Endothelial cell of umbilical vein (primary cell): ENCODE measurements at regions not wholly inside any gene's neighbourhood (a gene's known extent, or its start where the extent isn't known, plus 50 kb on each side); places are given as distances from the start of the nearest gene placed in this dataset.

Experiments used
- BruUV-seq: library from RNA; stranded (reverse); fragments of 400-500 nt; replicated peaks from 2 replicates; lab custom pipeline; 2021; lab: Mats Ljungman, UMichigan
- CTCF ChIA-PET: fragments of 300-600, 350-600 bp; sonication (Branson Sonifier 250); formaldehyde crosslinking; loops from one replicate; lab custom pipeline; 2021; ENCODE audit warnings: antibody characterized with exemption, inconsistent platforms; lab: Charles Lee
- POLR2A ChIA-PET: fragments of 300-600, 350-600 bp; sonication (Branson Sonifier 250); formaldehyde crosslinking; loops from one replicate; lab custom pipeline; 2021; ENCODE audit warnings: antibody characterized with exemption, inconsistent platforms; lab: Charles Lee
- DNase-seq: peaks from one replicate; pipeline ENCODE4 v3.0.0-alpha.2; 2011; ENCODE audit warnings: low read depth, low spot score
- FAIRE-seq: peaks from 2 replicates; lab custom pipeline; 2011; peaks lifted over from hg19 to GRCh38; lab: Jason Lieb, UNC
- H2AFZ ChIP-seq: 2 replicates; pipeline ENCODE4 v1.6.0; 2012; ENCODE audit warnings: low read depth, low read length, control low read depth, inconsistent platforms
- H3K27ac ChIP-seq: 2 replicates; pipeline ENCODE4 v1.5.1; 2011; ENCODE audit warnings: low read depth, mild to moderate bottlenecking, control low read depth, low read length, moderate library complexity; ENCODE audit not compliant: insufficient read depth
- H3K27me3 ChIP-seq, 2 experiments: 2 replicates each; pipeline versions ENCODE4 v1.6.0 to v1.6.1; 2011; ENCODE audit warnings: low read length in 2 of 2, mixed read lengths in 1 of 2; ENCODE audit not compliant: control insufficient read depth in 2 of 2, insufficient read depth in 2 of 2
- H3K36me3 ChIP-seq, 2 experiments: 2 replicates in 1 of 2; 3 replicates in 1 of 2; pipeline ENCODE4 v1.5.1; 2011; ENCODE audit warnings: low read length in 2 of 2, mild to moderate bottlenecking in 1 of 2, moderate library complexity in 1 of 2; ENCODE audit not compliant: control insufficient read depth in 2 of 2, insufficient read depth in 2 of 2; ENCODE audit errors: extremely low read depth in 1 of 2
- H3K4me1 ChIP-seq: 3 replicates; pipeline ENCODE4 v1.5.1; 2011; ENCODE audit warnings: mild to moderate bottlenecking, low read length; ENCODE audit not compliant: control insufficient read depth, insufficient read depth; ENCODE audit errors: extremely low read depth
- H3K4me2 ChIP-seq: 2 replicates; pipeline ENCODE4 v1.6.1; 2011; ENCODE audit warnings: low read length, control low read depth, mixed read lengths; ENCODE audit not compliant: insufficient read depth
- H3K4me3 ChIP-seq, 3 experiments: fragments of 200-600 bp in 1 of 3; sonication (generic), shearing (Covaris generic) in 1 of 3; replicated peaks in 1 of 3; 2 replicates each; pipeline ENCODE4 v1.5.1; 2011 to 2016; ENCODE audit warnings: control low read depth in 3 of 3, low read length in 3 of 3, mild to moderate bottlenecking in 2 of 3, inconsistent platforms in 1 of 3, low read depth in 1 of 3, moderate library complexity in 1 of 3; ENCODE audit not compliant: insufficient read depth in 1 of 3
- H3K79me2 ChIP-seq: 2 replicates; pipeline ENCODE4 v1.6.0; 2012; ENCODE audit warnings: low read length, inconsistent platforms; ENCODE audit not compliant: control insufficient read depth, insufficient read depth
- H3K9ac ChIP-seq: replicated peaks from 2 replicates; pipeline ENCODE3; 2011; ENCODE audit warnings: low read length, control low read depth; ENCODE audit not compliant: insufficient read depth; ENCODE audit errors: extremely low read depth
- H3K9me1 ChIP-seq: replicated peaks from 3 replicates; pipeline ENCODE4 v1.6.0; 2011; ENCODE audit warnings: mild to moderate bottlenecking, low read length; ENCODE audit not compliant: control insufficient read depth, insufficient read depth; ENCODE audit errors: extremely low read depth
- H3K9me3 ChIP-seq: replicated peaks from 2 replicates; pipeline ENCODE4 v1.5.1; 2012; ENCODE audit warnings: low read length, inconsistent platforms; ENCODE audit not compliant: control insufficient read depth, insufficient read depth
- H4K20me1 ChIP-seq: replicated peaks from 2 replicates; pipeline ENCODE3; 2011; ENCODE audit warnings: mild to moderate bottlenecking, low read length; ENCODE audit not compliant: control insufficient read depth, insufficient read depth; ENCODE audit errors: extremely low read depth
- CTCF ChIP-seq, 2 donors: IDR thresholded peaks; 1 replicate in 1 of 2; 2 replicates in 1 of 2; pipeline ENCODE4 v1.5.1; 2011; ENCODE audit warnings: low read length in 2 of 2, mild to moderate bottlenecking in 2 of 2, moderate library complexity in 2 of 2, control low read depth in 1 of 2, inconsistent platforms in 1 of 2, low read depth in 1 of 2; ENCODE audit not compliant: insufficient read depth in 1 of 2; ENCODE audit errors: extremely low read depth in 1 of 2
- EZH2 ChIP-seq: IDR thresholded peaks from 2 replicates; pipeline ENCODE4 v1.6.1; 2012; ENCODE audit warnings: borderline replicate concordance, low read depth, mild to moderate bottlenecking, moderate library complexity, low read length, inconsistent platforms; ENCODE audit not compliant: severe bottlenecking
- FOS ChIP-seq: IDR thresholded peaks from 2 replicates; pipeline ENCODE4 v1.6.1; 2011; ENCODE audit warnings: mild to moderate bottlenecking, low read length, moderate library complexity, borderline replicate concordance; ENCODE audit not compliant: insufficient read depth
- GATA2 ChIP-seq: IDR thresholded peaks from 2 replicates; pipeline ENCODE4 v1.7.0; 2011; ENCODE audit warnings: low read depth, mild to moderate bottlenecking, moderate library complexity, mixed read lengths, low read length; ENCODE audit not compliant: insufficient read length, insufficient read depth
- JUN ChIP-seq: IDR thresholded peaks from 2 replicates; pipeline ENCODE4 v1.6.1; 2011; ENCODE audit warnings: borderline replicate concordance, low read depth; ENCODE audit not compliant: insufficient read length, insufficient read depth
- MAX ChIP-seq: IDR thresholded peaks from 2 replicates; pipeline ENCODE4 v1.6.1; 2011; ENCODE audit not compliant: insufficient read depth, insufficient read length
- MYC ChIP-seq: IDR thresholded peaks from one replicate; pipeline ENCODE4 v1.6.1; 2011; ENCODE audit warnings: mild to moderate bottlenecking, low read depth, low read length
- POLR2A ChIP-seq: IDR thresholded peaks from 2 replicates; pipeline ENCODE4 v1.6.1; 2012; ENCODE audit warnings: low read depth, mild to moderate bottlenecking, control low read depth, low read length
- POLR2AphosphoS5 ChIP-seq: IDR thresholded peaks from 2 replicates; pipeline ENCODE4 v1.6.1; 2012; ENCODE audit warnings: low read depth, mild to moderate bottlenecking, control low read depth, low read length, moderate library complexity; ENCODE audit not compliant: insufficient read depth
- dilution Hi-C: fragments of 300-500 bp; cut with MboI; formaldehyde crosslinking; loops from one replicate; pipeline ENCODE4 v1.15.0; 2019; ENCODE audit warnings: low sequenced_read_pairs; ENCODE audit not compliant: extremely low pct_ligation_motif_present
- intact Hi-C: fragments of 100-400 bp; cut with micrococcal nuclease; formaldehyde crosslinking; loops from one replicate; pipeline ENCODE4 v1.10.0; 2022

- dilution Hi-C loops (no loop called here), intact Hi-C loops (no loop called here)
- Histone ChIP-seq H3K9me3 (no peaks in the 10 kb centered on the region), H3K4me3 (no peak overlapping the region), H3K9me1 (no peaks in the 10 kb centered on the region), H3K27ac (no peak overlapping the region), H2AFZ (no peak overlapping the region), H3K79me2 (no peaks in the 10 kb centered on the region), H3K27me3 (peaks cover 0 to 2% of the 10 kb centered on the region in 2 experiments), H3K4me2 (no peak overlapping the region), H3K9ac (no peak overlapping the region), H4K20me1 (no peaks in the 10 kb centered on the region), H3K36me3 (no peaks in the 10 kb centered on the region), H3K4me1 (no peaks in the 10 kb centered on the region)
- DNase-seq (no peak), FAIRE-seq (no peak)
- ChIA-PET CTCF (no interaction called here), POLR2A (no interaction called here)
- TF ChIP-seq POLR2A: no peak
- no peak for TF ChIP-seq CTCF (IDR thresholded peaks at IDR 0.05; ENCODE audit: extremely low read depth in 1 of 2, insufficient read depth in 1 of 2, low read depth in 1 of 2, low read length in 2 of 2)
- TF ChIP-seq MYC: no peak
- no peak for TF ChIP-seq EZH2
- TF ChIP-seq FOS: no peak
- no peak for TF ChIP-seq GATA2
- TF ChIP-seq MAX: no peak
- no peak for TF ChIP-seq POLR2AphosphoS5
- TF ChIP-seq JUN: no peak
- BruUV-seq: no TSS peak
Measured at GRCh38 chr1:199482426-199482825, 545.1 kb upstream of the NR5A2 start.
